HFFc6 (cell line): ENCODE measurements at regions not wholly inside any gene's neighbourhood (a gene's known extent, or its start where the extent isn't known, plus 50 kb on each side); places are given as distances from the start of the nearest gene placed in this dataset.

Source experiments
- DNase-seq: peaks from one replicate; pipeline ENCODE4 v3.0.0-alpha.2; 2018
- H3K27ac Mint-ChIP-seq: 2 replicates; pipeline ENCODE4 v1.8.0; 2020; ENCODE audit warnings: mild to moderate bottlenecking, mixed read lengths
- H3K27me3 Mint-ChIP-seq: 2 replicates; pipeline ENCODE4 v1.8.0; 2021; ENCODE audit warnings: mild to moderate bottlenecking, moderate library complexity, mixed read lengths; ENCODE audit not compliant: insufficient read depth
- H3K36me3 Mint-ChIP-seq: 2 replicates; pipeline ENCODE4 v1.8.0; 2021; ENCODE audit warnings: low read depth, mixed read lengths
- H3K4me1 Mint-ChIP-seq: 2 replicates; pipeline ENCODE4 v1.8.0; 2020; ENCODE audit warnings: low read depth, mixed read lengths
- H3K4me3 Mint-ChIP-seq: 2 replicates; pipeline ENCODE4 v1.8.0; 2020; ENCODE audit warnings: mild to moderate bottlenecking, moderate library complexity, mixed read lengths
- H3K9me3 Mint-ChIP-seq: 2 replicates; pipeline ENCODE4 v1.8.0; 2020; ENCODE audit warnings: mild to moderate bottlenecking, mixed read lengths
- TF ChIP-seq, protein P1 (sequence below): fragments of 200-600 bp; sonication (generic); IDR thresholded peaks from 2 replicates; pipeline ENCODE4 v1.5.0; 2021; ENCODE audit warnings: antibody characterized with exemption, mild to moderate bottlenecking

DNA sequence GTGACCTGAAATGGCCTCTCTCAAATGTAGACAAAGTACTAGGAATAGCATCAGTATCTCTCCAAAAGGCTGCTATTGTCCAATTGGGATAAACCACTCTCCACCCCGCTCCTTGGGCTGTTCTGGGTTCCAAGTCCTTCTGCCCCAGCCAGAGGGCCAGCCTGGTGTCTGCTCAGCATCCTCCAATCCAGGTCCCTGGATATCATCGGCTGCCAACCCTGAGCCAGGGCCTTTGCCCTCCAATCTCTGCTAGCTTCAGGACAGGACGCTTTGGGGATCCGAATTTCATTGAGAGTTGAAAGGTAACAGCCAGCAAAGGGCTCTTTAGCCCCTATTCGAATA is 119.3 kb upstream of the ADPGK start:
- TF ChIP-seq, protein P1, sequence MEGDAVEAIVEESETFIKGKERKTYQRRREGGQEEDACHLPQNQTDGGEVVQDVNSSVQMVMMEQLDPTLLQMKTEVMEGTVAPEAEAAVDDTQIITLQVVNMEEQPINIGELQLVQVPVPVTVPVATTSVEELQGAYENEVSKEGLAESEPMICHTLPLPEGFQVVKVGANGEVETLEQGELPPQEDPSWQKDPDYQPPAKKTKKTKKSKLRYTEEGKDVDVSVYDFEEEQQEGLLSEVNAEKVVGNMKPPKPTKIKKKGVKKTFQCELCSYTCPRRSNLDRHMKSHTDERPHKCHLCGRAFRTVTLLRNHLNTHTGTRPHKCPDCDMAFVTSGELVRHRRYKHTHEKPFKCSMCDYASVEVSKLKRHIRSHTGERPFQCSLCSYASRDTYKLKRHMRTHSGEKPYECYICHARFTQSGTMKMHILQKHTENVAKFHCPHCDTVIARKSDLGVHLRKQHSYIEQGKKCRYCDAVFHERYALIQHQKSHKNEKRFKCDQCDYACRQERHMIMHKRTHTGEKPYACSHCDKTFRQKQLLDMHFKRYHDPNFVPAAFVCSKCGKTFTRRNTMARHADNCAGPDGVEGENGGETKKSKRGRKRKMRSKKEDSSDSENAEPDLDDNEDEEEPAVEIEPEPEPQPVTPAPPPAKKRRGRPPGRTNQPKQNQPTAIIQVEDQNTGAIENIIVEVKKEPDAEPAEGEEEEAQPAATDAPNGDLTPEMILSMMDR, result no peak
- H3K27ac Mint-ChIP-seq, result no peak overlapping the region
- H3K4me1 Mint-ChIP-seq, result peaks cover 39% of the 10 kb centered on the region
- no peaks in the 10 kb centered on the region for H3K36me3 Mint-ChIP-seq
- peak overlapping the region; percentile 55; the same call in 1 of the 2 replicates for H3K4me3 Mint-ChIP-seq
- no peak for DNase-seq
- H3K27me3 Mint-ChIP-seq, result peaks cover 11% of the 10 kb centered on the region
- H3K9me3 Mint-ChIP-seq, result no peaks in the 10 kb centered on the region

DNA sequence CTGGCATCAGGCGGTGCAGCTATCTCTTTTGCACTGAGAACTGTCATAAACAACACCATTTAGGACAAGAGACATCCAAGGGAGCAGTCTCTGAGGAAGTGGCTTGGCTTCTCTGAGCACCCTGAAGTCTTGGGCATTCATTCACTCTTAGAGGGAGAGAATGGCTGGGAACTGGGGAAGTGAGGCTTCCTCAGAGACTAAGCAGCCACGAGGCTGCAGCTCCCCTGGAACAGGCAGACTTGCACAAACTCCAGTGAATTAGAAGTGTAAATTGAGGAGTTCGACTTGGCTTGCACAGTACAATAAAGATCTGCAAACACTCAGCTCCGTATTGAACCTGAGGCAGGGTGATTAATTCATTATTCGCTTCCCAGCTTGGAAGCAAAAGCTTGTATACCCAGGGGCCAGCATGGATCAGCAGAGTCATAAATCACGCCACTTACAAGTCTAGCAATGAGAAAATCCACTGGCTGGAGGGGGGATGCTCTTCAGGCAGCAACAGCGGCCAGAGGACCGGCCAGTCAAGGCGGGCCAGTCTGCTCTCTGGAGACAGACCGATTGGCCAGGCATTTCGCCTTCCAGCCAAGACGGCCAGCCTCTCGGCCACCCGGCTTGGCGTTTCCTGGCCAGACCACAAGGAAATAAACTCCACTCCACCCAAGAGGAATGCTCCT is 118.8 kb upstream of the ADPGK start:
- Mint-ChIP-seq H3K36me3 (no peaks in the 10 kb centered on the region), H3K27me3 (peaks cover 8% of the 10 kb centered on the region; the same call in 1 of the 2 replicates), H3K27ac (no peak overlapping the region; the same call in 1 of the 2 replicates), H3K4me3 (peak overlapping the region; percentile 55; the same call in 1 of the 2 replicates), H3K4me1 (peaks cover 39% of the 10 kb centered on the region), H3K9me3 (no peaks in the 10 kb centered on the region)
- TF ChIP-seq, protein P1, result no peak
- DNase-seq, result peak; percentile 75

DNA sequence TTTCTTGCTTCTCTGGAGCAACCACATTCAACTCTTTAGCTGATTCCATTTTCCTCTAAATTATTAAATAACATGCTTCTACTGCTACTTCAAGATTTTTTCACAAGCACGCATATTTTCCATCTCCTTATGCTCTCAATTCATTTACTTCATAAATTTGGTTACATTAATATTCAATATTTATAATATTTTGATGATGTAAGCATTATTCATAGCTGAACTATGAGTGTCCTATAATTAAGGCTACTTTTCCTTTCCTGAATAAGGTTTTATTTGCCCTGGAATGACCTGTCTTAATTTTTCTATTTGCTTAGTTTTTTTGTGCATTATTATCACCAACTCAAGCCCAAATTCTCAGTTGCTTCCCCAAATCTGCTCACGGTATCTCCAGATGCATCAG is 109.4 kb upstream of the ADPGK start:
- no peak overlapping the region for H3K27ac Mint-ChIP-seq
- H3K4me1 Mint-ChIP-seq, result no peaks in the 10 kb centered on the region
- DNase-seq, result no peak
- H3K27me3 Mint-ChIP-seq, result peaks cover 6% of the 10 kb centered on the region
- H3K4me3 Mint-ChIP-seq, result no peak overlapping the region
- TF ChIP-seq, protein P1, result no peak
- H3K9me3 Mint-ChIP-seq, result peaks cover 5% of the 10 kb centered on the region; the same call in 1 of the 2 replicates
- H3K36me3 Mint-ChIP-seq, result no peaks in the 10 kb centered on the region

DNA sequence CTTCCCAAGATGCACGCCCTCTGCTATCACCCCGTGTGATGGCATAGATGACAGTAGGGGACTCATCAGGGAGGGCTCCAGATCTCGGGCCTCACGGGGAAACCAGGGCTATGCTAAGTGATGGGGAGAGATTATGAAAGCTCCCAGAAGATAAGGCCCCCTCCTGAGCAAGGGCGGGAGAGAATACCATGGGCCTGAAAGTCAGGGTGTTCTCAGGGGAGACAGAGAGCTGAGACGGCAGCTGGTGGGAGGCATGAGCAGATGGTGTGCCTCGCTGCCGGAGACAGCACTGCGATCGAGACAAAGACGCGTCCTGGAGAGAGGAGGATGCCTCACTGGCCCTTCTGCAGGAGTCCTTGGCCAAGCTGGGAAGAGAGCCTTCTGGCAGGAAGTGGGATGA is 106.5 kb upstream of the ADPGK start:
- Mint-ChIP-seq H3K9me3 (peaks cover 5% of the 10 kb centered on the region; the same call in 1 of the 2 replicates), H3K27me3 (peaks cover 6% of the 10 kb centered on the region), H3K4me1 (no peaks in the 10 kb centered on the region), H3K4me3 (no peak overlapping the region), H3K36me3 (no peaks in the 10 kb centered on the region), H3K27ac (no peak overlapping the region)
- DNase-seq, result no peak
- TF ChIP-seq, protein P1, result no peak

DNA sequence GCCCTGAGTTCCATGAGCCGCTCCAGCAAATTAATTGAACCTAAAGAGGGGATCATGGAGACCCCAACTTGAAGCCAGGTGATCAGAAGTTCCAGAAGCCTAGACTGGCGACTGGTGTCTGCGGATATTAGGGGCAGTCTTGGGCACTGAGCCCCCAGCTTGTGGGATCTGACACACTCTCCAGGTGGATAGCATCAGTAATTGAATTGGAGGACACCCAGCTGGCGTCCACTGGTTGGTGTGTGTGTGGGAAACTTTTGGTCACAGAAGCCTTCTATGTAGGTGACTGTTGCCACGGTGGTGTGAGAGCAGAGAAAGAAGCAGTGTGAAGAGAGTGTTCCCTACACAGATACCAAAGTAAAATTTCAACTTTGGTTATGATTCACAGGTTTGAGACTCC is 106.0 kb upstream of the ADPGK start:
- H3K36me3 Mint-ChIP-seq, result no peaks in the 10 kb centered on the region
- peaks cover 6% of the 10 kb centered on the region for H3K27me3 Mint-ChIP-seq
- TF ChIP-seq, protein P1, result no peak
- DNase-seq, result no peak
- no peak overlapping the region for H3K4me3 Mint-ChIP-seq
- peaks cover 5% of the 10 kb centered on the region; the same call in 1 of the 2 replicates for H3K9me3 Mint-ChIP-seq
- no peaks in the 10 kb centered on the region for H3K4me1 Mint-ChIP-seq
- no peak overlapping the region for H3K27ac Mint-ChIP-seq
